ENCODE measurements at regions not wholly inside any gene's neighbourhood (a gene's known extent, or its start where the extent isn't known, plus 50 kb on each side); places are given as distances from the start of the nearest gene placed in this dataset.

GRCh38 chr6:156347246-156347645 lies 429.9 kb upstream of the ARID1B start:
- no peak overlapping the region for H3K4me3 ChIP-seq (replicated peaks; ENCODE audit: low read depth, low read length)
- TF ChIP-seq, protein P1, sequence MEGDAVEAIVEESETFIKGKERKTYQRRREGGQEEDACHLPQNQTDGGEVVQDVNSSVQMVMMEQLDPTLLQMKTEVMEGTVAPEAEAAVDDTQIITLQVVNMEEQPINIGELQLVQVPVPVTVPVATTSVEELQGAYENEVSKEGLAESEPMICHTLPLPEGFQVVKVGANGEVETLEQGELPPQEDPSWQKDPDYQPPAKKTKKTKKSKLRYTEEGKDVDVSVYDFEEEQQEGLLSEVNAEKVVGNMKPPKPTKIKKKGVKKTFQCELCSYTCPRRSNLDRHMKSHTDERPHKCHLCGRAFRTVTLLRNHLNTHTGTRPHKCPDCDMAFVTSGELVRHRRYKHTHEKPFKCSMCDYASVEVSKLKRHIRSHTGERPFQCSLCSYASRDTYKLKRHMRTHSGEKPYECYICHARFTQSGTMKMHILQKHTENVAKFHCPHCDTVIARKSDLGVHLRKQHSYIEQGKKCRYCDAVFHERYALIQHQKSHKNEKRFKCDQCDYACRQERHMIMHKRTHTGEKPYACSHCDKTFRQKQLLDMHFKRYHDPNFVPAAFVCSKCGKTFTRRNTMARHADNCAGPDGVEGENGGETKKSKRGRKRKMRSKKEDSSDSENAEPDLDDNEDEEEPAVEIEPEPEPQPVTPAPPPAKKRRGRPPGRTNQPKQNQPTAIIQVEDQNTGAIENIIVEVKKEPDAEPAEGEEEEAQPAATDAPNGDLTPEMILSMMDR (IDR thresholded peaks at IDR 0.05; ENCODE audit: low read depth, low read length, missing control alignments) = no peak
- DNase-seq (ENCODE audit: extremely low read depth, low read depth) = no peak

DNA sequence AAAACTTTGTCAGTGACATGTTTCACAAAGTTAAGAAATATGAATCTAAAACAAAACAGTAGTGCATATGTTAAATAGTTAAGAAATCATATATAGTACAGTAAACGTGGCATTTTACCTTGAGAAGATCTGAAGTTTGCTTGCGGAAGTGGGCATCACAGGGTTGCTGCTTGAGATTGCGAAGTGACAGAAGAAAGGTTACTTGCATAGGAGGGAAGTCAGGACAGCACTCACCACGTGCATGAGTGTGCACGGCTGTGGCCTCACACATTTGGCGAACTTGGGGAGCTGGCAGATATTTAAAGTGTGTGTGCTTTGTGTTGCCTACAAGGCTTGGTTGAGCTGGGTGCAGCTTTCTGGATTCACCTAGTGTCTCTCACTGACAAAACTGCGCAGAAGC lies 431.5 kb upstream of the ARID1B start:
- H3K4me3 ChIP-seq (replicated peaks; ENCODE audit: low read depth, low read length) = no peak overlapping the region
- TF ChIP-seq, protein P1 (IDR thresholded peaks at IDR 0.05; ENCODE audit: low read depth, low read length, missing control alignments) = no peak
- no peak for DNase-seq (ENCODE audit: extremely low read depth, low read depth)

DNA sequence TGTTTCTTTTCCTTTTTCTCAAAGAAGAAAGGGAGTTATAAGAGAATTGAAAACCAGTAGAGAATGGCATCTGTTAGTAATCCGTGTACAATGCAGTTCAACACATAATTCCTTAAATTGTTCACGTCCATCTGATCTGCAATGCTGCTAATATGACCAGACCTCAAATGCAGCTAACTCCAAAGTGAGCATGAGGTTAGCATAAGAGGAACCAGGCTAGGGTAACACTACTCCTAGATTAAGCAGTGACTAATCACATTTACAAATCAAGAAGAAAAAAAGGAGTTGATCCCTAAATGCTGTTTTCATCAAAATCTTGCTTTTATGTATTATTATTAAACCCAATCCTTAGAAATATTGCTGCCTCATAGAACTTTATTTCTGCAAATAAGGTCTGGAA lies 432.7 kb upstream of the ARID1B start:
- H3K4me3 ChIP-seq (replicated peaks; ENCODE audit: low read depth, low read length) = no peak overlapping the region
- DNase-seq (ENCODE audit: extremely low read depth, low read depth) = no peak
- TF ChIP-seq, protein P1 (IDR thresholded peaks at IDR 0.05; ENCODE audit: low read depth, low read length, missing control alignments) = no peak

- no peak for DNase-seq (ENCODE audit: extremely low read depth, low read depth)
- no peak overlapping the region for H3K4me3 ChIP-seq (replicated peaks; ENCODE audit: low read depth, low read length)
- TF ChIP-seq, protein P1 (IDR thresholded peaks at IDR 0.05; ENCODE audit: low read depth, low read length, missing control alignments) = no peak
Measured at GRCh38 chr6:156337801-156338200, 439.4 kb upstream of the ARID1B start.

DNA sequence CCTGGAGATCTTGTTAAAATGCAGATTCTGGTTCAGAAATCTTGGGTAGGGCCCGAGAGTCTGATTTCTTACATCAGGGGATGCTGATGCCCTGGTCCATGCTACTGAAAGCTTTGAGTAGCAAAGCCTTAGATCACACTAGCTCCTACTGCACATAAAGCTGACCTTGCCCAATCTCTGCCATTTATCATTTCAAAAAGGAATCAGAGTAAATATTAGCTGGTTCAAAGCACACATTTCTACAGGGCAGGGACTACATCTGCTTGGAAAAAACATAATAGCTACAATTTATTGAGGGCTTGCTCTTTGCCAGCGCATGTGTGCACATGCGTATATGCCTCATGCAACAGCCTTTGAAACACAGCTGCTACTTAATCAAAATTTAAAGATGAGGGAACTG lies 440.4 kb upstream of the ARID1B start:
- DNase-seq (ENCODE audit: extremely low read depth, low read depth) = no peak
- TF ChIP-seq, protein P1 (IDR thresholded peaks at IDR 0.05; ENCODE audit: low read depth, low read length, missing control alignments) = no peak
- H3K4me3 ChIP-seq (replicated peaks; ENCODE audit: low read depth, low read length) = no peak overlapping the region

- DNase-seq (ENCODE audit: extremely low read depth, low read depth) = no peak
- H3K4me3 ChIP-seq (replicated peaks; ENCODE audit: low read depth, low read length) = no peak overlapping the region
- TF ChIP-seq, protein P1 (IDR thresholded peaks at IDR 0.05; ENCODE audit: low read depth, low read length, missing control alignments) = no peak
Measured at GRCh38 chr6:156336089-156336488, 441.1 kb upstream of the ARID1B start.

- DNase-seq (ENCODE audit: extremely low read depth, low read depth) = no peak
- no peak overlapping the region for H3K4me3 ChIP-seq (replicated peaks; ENCODE audit: low read depth, low read length)
- TF ChIP-seq, protein P1 (IDR thresholded peaks at IDR 0.05; ENCODE audit: low read depth, low read length, missing control alignments) = no peak
Measured at GRCh38 chr6:156334966-156335365, 442.2 kb upstream of the ARID1B start.
